Stomach smooth muscle (tissue), 2 donors: ENCODE measurements at regions not wholly inside any gene's neighbourhood (a gene's known extent, or its start where the extent isn't known, plus 50 kb on each side); places are given as distances from the start of the nearest gene placed in this dataset.

Source experiments
- H3K27ac ChIP-seq: one replicate; pipeline ENCODE4 v1.7.0; 2013; ENCODE audit warnings: mild to moderate bottlenecking, low read length, inconsistent platforms
- H3K27me3 ChIP-seq, 2 donors: one replicate each; pipeline ENCODE4 v1.7.0; 2013; ENCODE audit warnings: low read length in 2 of 2; ENCODE audit not compliant: insufficient read depth in 2 of 2, control insufficient read depth in 1 of 2
- H3K36me3 ChIP-seq, 2 donors: one replicate each; pipeline ENCODE4 v1.7.0; 2013; ENCODE audit warnings: low read length in 2 of 2; ENCODE audit not compliant: control insufficient read depth in 2 of 2, insufficient read depth in 2 of 2
- H3K4me1 ChIP-seq: one replicate; pipeline ENCODE4 v1.7.0; 2013; ENCODE audit warnings: low read length; ENCODE audit not compliant: control insufficient read depth, insufficient read depth
- H3K4me3 ChIP-seq, 2 donors: one replicate each; pipeline ENCODE4 v1.7.0; 2013; ENCODE audit warnings: low read length in 2 of 2
- H3K9ac ChIP-seq, 2 donors: one replicate each; pipeline ENCODE4 v1.7.0; 2013; ENCODE audit warnings: low read length in 2 of 2, mild to moderate bottlenecking in 1 of 2
- H3K9me3 ChIP-seq, 2 donors: one replicate each; pipeline ENCODE4 v1.7.0; 2013; ENCODE audit warnings: low read length in 2 of 2; ENCODE audit not compliant: control insufficient read depth in 2 of 2
- donor health status: healthy.
- donor health status: Pancreatic carcinoma.

- no peak overlapping the region for H3K9ac ChIP-seq
- H3K27me3 ChIP-seq: no peaks in the 10 kb centered on the region
- no peaks in the 10 kb centered on the region for H3K9me3 ChIP-seq
- H3K4me3 ChIP-seq: no peak overlapping the region
- H3K27ac ChIP-seq: no peak overlapping the region
- H3K36me3 ChIP-seq: no peaks in the 10 kb centered on the region
- no peaks in the 10 kb centered on the region for H3K4me1 ChIP-seq
Measured at GRCh38 chr4:151895671-151896070, 134.9 kb upstream of the GATB start.

GRCh38 chr4:151894246-151894645 lies 133.4 kb upstream of the GATB start:
- H3K36me3 ChIP-seq: no peaks in the 10 kb centered on the region
- no peaks in the 10 kb centered on the region for H3K4me1 ChIP-seq
- no peaks in the 10 kb centered on the region for H3K9me3 ChIP-seq
- H3K27ac ChIP-seq: no peak overlapping the region
- H3K4me3 ChIP-seq: no peak overlapping the region
- no peaks in the 10 kb centered on the region for H3K27me3 ChIP-seq
- H3K9ac ChIP-seq: no peak overlapping the region

GRCh38 chr4:151888367-151888866 lies 127.6 kb upstream of the GATB start:
- H3K27ac ChIP-seq: no peak overlapping the region
- H3K4me1 ChIP-seq: no peaks in the 10 kb centered on the region
- no peaks in the 10 kb centered on the region for H3K27me3 ChIP-seq
- H3K9ac ChIP-seq: no peak overlapping the region
- H3K9me3 ChIP-seq: no peaks in the 10 kb centered on the region
- H3K36me3 ChIP-seq: no peaks in the 10 kb centered on the region
- no peak overlapping the region for H3K4me3 ChIP-seq

- Histone ChIP-seq H3K27ac (no peak overlapping the region), H3K4me3 (no peak overlapping the region)
Measured at GRCh38 chr4:151887816-151888180, 127.0 kb upstream of the GATB start.

GRCh38 chr4:151887031-151887815 lies 126.4 kb upstream of the GATB start:
- Histone ChIP-seq H3K9me3 (no peaks in the 10 kb centered on the region), H3K36me3 (no peaks in the 10 kb centered on the region), H3K4me1 (no peaks in the 10 kb centered on the region), H3K9ac (no peak overlapping the region), H3K4me3 (no peak overlapping the region), H3K27me3 (no peaks in the 10 kb centered on the region), H3K27ac (no peak overlapping the region)

More at GRCh38 chr4:151887816-151888180, 127.0 kb upstream of the GATB start:
- Histone ChIP-seq H3K27me3 (no peaks in the 10 kb centered on the region), H3K36me3 (no peaks in the 10 kb centered on the region), H3K9ac (no peak overlapping the region), H3K9me3 (no peaks in the 10 kb centered on the region), H3K4me1 (no peaks in the 10 kb centered on the region)

GRCh38 chr4:151885123-151885522 lies 124.3 kb upstream of the GATB start:
- Histone ChIP-seq H3K4me1 (no peaks in the 10 kb centered on the region), H3K4me3 (no peak overlapping the region), H3K27me3 (no peaks in the 10 kb centered on the region), H3K9ac (no peak overlapping the region), H3K27ac (no peak overlapping the region), H3K9me3 (no peaks in the 10 kb centered on the region), H3K36me3 (no peaks in the 10 kb centered on the region)

- no peak overlapping the region for H3K27ac ChIP-seq
- no peaks in the 10 kb centered on the region for H3K36me3 ChIP-seq
- H3K9ac ChIP-seq: no peak overlapping the region
- H3K27me3 ChIP-seq: no peaks in the 10 kb centered on the region
- H3K4me1 ChIP-seq: no peaks in the 10 kb centered on the region
- H3K9me3 ChIP-seq: no peaks in the 10 kb centered on the region
- H3K4me3 ChIP-seq: no peak overlapping the region
Measured at GRCh38 chr4:151883747-151884146, 122.9 kb upstream of the GATB start.

- no peak overlapping the region for H3K27ac ChIP-seq
- no peak overlapping the region for H3K4me3 ChIP-seq
- H3K4me1 ChIP-seq: no peaks in the 10 kb centered on the region
- no peaks in the 10 kb centered on the region for H3K36me3 ChIP-seq
- H3K27me3 ChIP-seq: no peaks in the 10 kb centered on the region
- no peak overlapping the region for H3K9ac ChIP-seq
- no peaks in the 10 kb centered on the region for H3K9me3 ChIP-seq
Measured at GRCh38 chr4:151882072-151882803, 121.4 kb upstream of the GATB start.

GRCh38 chr4:151879705-151880445 lies 119.1 kb upstream of the GATB start:
- no peak overlapping the region for H3K9ac ChIP-seq
- H3K27ac ChIP-seq: no peak overlapping the region
- no peak overlapping the region for H3K4me3 ChIP-seq
- H3K4me1 ChIP-seq: no peaks in the 10 kb centered on the region
- no peaks in the 10 kb centered on the region for H3K36me3 ChIP-seq
- no peaks in the 10 kb centered on the region for H3K9me3 ChIP-seq
- H3K27me3 ChIP-seq: no peaks in the 10 kb centered on the region

- Histone ChIP-seq H3K27me3 (no peaks in the 10 kb centered on the region), H3K36me3 (no peaks in the 10 kb centered on the region), H3K4me1 (no peaks in the 10 kb centered on the region), H3K4me3 (no peak overlapping the region), H3K9ac (no peak overlapping the region), H3K27ac (no peak overlapping the region), H3K9me3 (no peaks in the 10 kb centered on the region)
Measured at GRCh38 chr4:151876381-151876988, 115.7 kb upstream of the GATB start.
